ENCODE measurements at regions not wholly inside any gene's neighbourhood (a gene's known extent, or its start where the extent isn't known, plus 50 kb on each side); places are given as distances from the start of the nearest gene placed in this dataset.

GRCh38 chr20:51143652-51144051 lies 120.7 kb upstream of the KCNG1 start:
- TF ChIP-seq CTCF (conservative IDR thresholded peaks at IDR 0.05; ENCODE audit: low read depth, low read length) (no peak), EZH2phosphoT487 (IDR thresholded peaks at IDR 0.05; ENCODE audit: borderline replicate concordance, low read length) (no peak)

Data from PC-3 (cell line).